CD14-positive monocyte (primary cell): ENCODE measurements at regions not wholly inside any gene's neighbourhood (a gene's known extent, or its start where the extent isn't known, plus 50 kb on each side); places are given as distances from the start of the nearest gene placed in this dataset.

Experiments used
- DNase-seq, 3 donors: peaks; one replicate each; pipeline ENCODE4 v3.0.0-alpha.2; 2011 to 2022
- H2AFZ ChIP-seq: 2 replicates; pipeline ENCODE4 v1.6.0; 2012; ENCODE audit warnings: mild to moderate bottlenecking, low read depth, low read length, inconsistent platforms; ENCODE audit not compliant: insufficient read depth, poor library complexity, severe bottlenecking
- H3K27ac ChIP-seq, 2 donors: 1 replicate in 1 of 2; 2 replicates in 1 of 2; pipeline ENCODE4 v1.5.1; 2012 to 2013; ENCODE audit warnings: low read length in 2 of 2, control low read depth in 1 of 2, inconsistent platforms in 1 of 2, low read depth in 1 of 2, mild to moderate bottlenecking in 1 of 2
- H3K27me3 ChIP-seq, 2 donors: one replicate each; pipeline versions ENCODE4 v1.6.0 to v1.6.1; 2011 to 2013; ENCODE audit warnings: low read length in 2 of 2; ENCODE audit not compliant: control insufficient read depth in 2 of 2, insufficient read depth in 2 of 2
- H3K36me3 ChIP-seq, 2 donors: replicated peaks in 1 of 2; 1 replicate in 1 of 2; 2 replicates in 1 of 2; pipeline versions ENCODE4 v1.5.1 to v1.6.1; 2012 to 2013; ENCODE audit warnings: low read length in 2 of 2, control low read depth in 1 of 2, inconsistent platforms in 1 of 2, mild to moderate bottlenecking in 1 of 2; ENCODE audit not compliant: insufficient read depth in 2 of 2, control insufficient read depth in 1 of 2
- H3K4me1 ChIP-seq, 2 donors: 1 replicate in 1 of 2; 2 replicates in 1 of 2; pipeline versions ENCODE4 v1.5.1 to v1.6.1; 2012 to 2013; ENCODE audit warnings: low read length in 2 of 2, control low read depth in 1 of 2, inconsistent platforms in 1 of 2, mild to moderate bottlenecking in 1 of 2, moderate library complexity in 1 of 2; ENCODE audit not compliant: insufficient read depth in 2 of 2, control insufficient read depth in 1 of 2
- H3K4me2 ChIP-seq: replicated peaks from 2 replicates; pipeline ENCODE3; 2012; ENCODE audit warnings: low read length, moderate library complexity, mild to moderate bottlenecking; ENCODE audit not compliant: poor library complexity, severe bottlenecking; ENCODE audit errors: extremely low read depth
- H3K4me3 ChIP-seq, 3 experiments: fragments of 200-600 bp in 1 of 3; sonication (generic) in 1 of 3; replicated peaks in 1 of 3; 1 replicate in 2 of 3; 2 replicates in 1 of 3; pipeline ENCODE4 v1.5.1; 2011 to 2013; ENCODE audit warnings: low read length in 3 of 3, mild to moderate bottlenecking in 3 of 3, control low read depth in 2 of 3, low read depth in 2 of 3, inconsistent platforms in 1 of 3, moderate library complexity in 1 of 3
- H3K79me2 ChIP-seq: 2 replicates; pipeline ENCODE4 v1.6.0; 2012; ENCODE audit warnings: mild to moderate bottlenecking, control low read depth, inconsistent platforms, low read length, moderate library complexity; ENCODE audit not compliant: insufficient read depth
- H3K9ac ChIP-seq: 2 replicates; pipeline ENCODE4 v1.6.0; 2017; ENCODE audit warnings: low read length, mild to moderate bottlenecking; ENCODE audit not compliant: insufficient read depth, poor library complexity, severe bottlenecking
- H3K9me3 ChIP-seq, 2 donors: replicated peaks in 1 of 2; 1 replicate in 1 of 2; 2 replicates in 1 of 2; pipeline versions ENCODE4 v1.5.1 to v1.6.1; 2012 to 2013; ENCODE audit warnings: low read length in 2 of 2, control low read depth in 1 of 2; ENCODE audit not compliant: control insufficient read depth in 1 of 2, insufficient read depth in 1 of 2
- H4K20me1 ChIP-seq: 2 replicates; pipeline ENCODE4 v1.6.0; 2012; ENCODE audit warnings: mild to moderate bottlenecking, low read length, control low read depth, moderate library complexity; ENCODE audit not compliant: insufficient read depth
- H3K27ac Mint-ChIP-seq, 7 donors: one replicate each; pipeline ENCODE4 v1.8.0; 2020; ENCODE audit warnings: mild to moderate bottlenecking in 7 of 7, mixed read lengths in 7 of 7, moderate library complexity in 6 of 7, inconsistent platforms in 2 of 7
- H3K27me3 Mint-ChIP-seq, 3 donors: one replicate each; pipeline ENCODE4 v1.8.0; 2021 to 2022; ENCODE audit warnings: low read depth in 3 of 3, mild to moderate bottlenecking in 3 of 3, mixed read lengths in 3 of 3, moderate library complexity in 3 of 3, inconsistent platforms in 1 of 3
- H3K36me3 Mint-ChIP-seq, 2 donors: one replicate each; pipeline ENCODE4 v1.8.0; 2020; ENCODE audit warnings: mixed read lengths in 2 of 2, inconsistent platforms in 1 of 2, mild to moderate bottlenecking in 1 of 2
- H3K4me1 Mint-ChIP-seq: one replicate; pipeline ENCODE4 v1.8.0; 2020; ENCODE audit warnings: mild to moderate bottlenecking, mixed read lengths
- H3K4me3 Mint-ChIP-seq, 2 donors: one replicate each; pipeline ENCODE4 v1.8.0; 2020; ENCODE audit warnings: mild to moderate bottlenecking in 2 of 2, mixed read lengths in 2 of 2, moderate library complexity in 1 of 2
- H3K9me3 Mint-ChIP-seq, 7 donors: one replicate each; pipeline ENCODE4 v1.8.0; 2020 to 2022; ENCODE audit warnings: mixed read lengths in 7 of 7, mild to moderate bottlenecking in 6 of 7, moderate library complexity in 6 of 7, inconsistent platforms in 2 of 7
- CTCF ChIP-seq: fragments of 200-600 bp; IDR thresholded peaks from one replicate; pipeline ENCODE4 v1.8.0; 2022; ENCODE audit warnings: antibody characterized with exemption, mild to moderate bottlenecking
- WGBS: methylation state at CpG from one replicate; pipeline ENCODE4 v1.1.5; 2013; ENCODE audit warnings: missing lambda C conversion rate; ENCODE audit not compliant: insufficient coverage; 5-methylcytosine and 5-hydroxymethylcytosine counted together
- intact Hi-C, 2 donors: fragments of 100-400 bp; cut with micrococcal nuclease; formaldehyde crosslinking; loops; one replicate each; pipeline versions ENCODE4 v1.15.0 to v1.15.1; 2023

- H3K4me1 Mint-ChIP-seq, result no peaks in the 10 kb centered on the region
- intact Hi-C loops, result no loop called here
- peaks cover 0 to 19% (median 1%) of the 10 kb centered on the region in 3 donors for H3K27me3 Mint-ChIP-seq
Observed at GRCh38 chr9:87300915-87301314, 196.8 kb upstream of the DAPK1 start.

GRCh38 chr9:87301371-87301770 is 196.3 kb upstream of the DAPK1 start:
- Mint-ChIP-seq H3K27ac (no peak overlapping the region), H3K36me3 (no peaks in the 10 kb centered on the region), H3K27me3 (peaks cover 0 to 19% (median 1%) of the 10 kb centered on the region in 3 donors), H3K9me3 (peaks cover 0 to 5% (median 0%) of the 10 kb centered on the region in 7 donors), H3K4me1 (no peaks in the 10 kb centered on the region), H3K4me3 (no peak overlapping the region)
- Histone ChIP-seq H4K20me1 (no peaks in the 10 kb centered on the region), H3K79me2 (no peaks in the 10 kb centered on the region), H3K4me3 (no peak overlapping the region), H3K36me3 (no peaks in the 10 kb centered on the region), H3K9ac (no peak overlapping the region), H3K27ac (no peak overlapping the region), H3K4me1 (no peaks in the 10 kb centered on the region), H3K27me3 (peaks cover 0 to 4% of the 10 kb centered on the region in 2 donors), H3K4me2 (no peak overlapping the region), H3K9me3 (no peaks in the 10 kb centered on the region), H2AFZ (no peak overlapping the region)
- no peak for DNase-seq
- intact Hi-C loops, result no loop called here
- TF ChIP-seq CTCF, result no peak

More at GRCh38 chr9:87300915-87301314, 196.8 kb upstream of the DAPK1 start:
- TF ChIP-seq CTCF, result no peak
- Mint-ChIP-seq H3K36me3 (no peaks in the 10 kb centered on the region), H3K27ac (no peak overlapping the region), H3K4me3 (no peak overlapping the region), H3K9me3 (peaks cover 0 to 5% (median 0%) of the 10 kb centered on the region in 7 donors)
- no peak overlapping the region for H3K27ac ChIP-seq
- no peak overlapping the region for H2AFZ ChIP-seq
- no peak for DNase-seq
- H3K27me3 ChIP-seq, result peaks cover 0 to 4% of the 10 kb centered on the region in 2 donors
- H3K36me3 ChIP-seq, result no peaks in the 10 kb centered on the region
- no peak overlapping the region for H3K9ac ChIP-seq
- no peaks in the 10 kb centered on the region for H3K4me1 ChIP-seq
- H3K9me3 ChIP-seq, result no peaks in the 10 kb centered on the region
- H3K4me3 ChIP-seq, result no peak overlapping the region
- H3K4me2 ChIP-seq, result no peak overlapping the region
- WGBS, result 90% methylated on average over 1 of the region's 2 CpGs
- H3K79me2 ChIP-seq, result no peaks in the 10 kb centered on the region
- H4K20me1 ChIP-seq, result no peaks in the 10 kb centered on the region
